AG04449 (cell line): ENCODE measurements at regions not wholly inside any gene's neighbourhood (a gene's known extent, or its start where the extent isn't known, plus 50 kb on each side); places are given as distances from the start of the nearest gene placed in this dataset.

Experiments used
- CTCF ChIA-PET: fragments of 350-600 bp; formaldehyde crosslinking; extraction: SDS; loops from one replicate; lab custom pipeline; 2021; ENCODE audit warnings: antibody characterized with exemption; lab: Yijun Ruan, JAX
- POLR2A ChIA-PET: fragments of 400-600, 350-600 bp; formaldehyde crosslinking; extraction: SDS; loops from one replicate; lab custom pipeline; 2020; ENCODE audit warnings: antibody characterized with exemption, inconsistent platforms; lab: Yijun Ruan, JAX
- DNase-seq: peaks from one replicate; pipeline ENCODE4 v3.0.0-alpha.2; 2010; ENCODE audit warnings: low read depth, low spot score
- H3K4me3 ChIP-seq: 2 replicates; pipeline ENCODE4 v1.5.1; 2011; ENCODE audit warnings: low read depth, mild to moderate bottlenecking, control low read depth, low read length
- TF ChIP-seq, protein P1 (sequence below): IDR thresholded peaks from one replicate; pipeline ENCODE4 v1.5.1; 2011; ENCODE audit warnings: mild to moderate bottlenecking, moderate library complexity, low read length, control low read depth, inconsistent platforms; ENCODE audit not compliant: insufficient read depth; ENCODE audit errors: missing control alignments

DNA sequence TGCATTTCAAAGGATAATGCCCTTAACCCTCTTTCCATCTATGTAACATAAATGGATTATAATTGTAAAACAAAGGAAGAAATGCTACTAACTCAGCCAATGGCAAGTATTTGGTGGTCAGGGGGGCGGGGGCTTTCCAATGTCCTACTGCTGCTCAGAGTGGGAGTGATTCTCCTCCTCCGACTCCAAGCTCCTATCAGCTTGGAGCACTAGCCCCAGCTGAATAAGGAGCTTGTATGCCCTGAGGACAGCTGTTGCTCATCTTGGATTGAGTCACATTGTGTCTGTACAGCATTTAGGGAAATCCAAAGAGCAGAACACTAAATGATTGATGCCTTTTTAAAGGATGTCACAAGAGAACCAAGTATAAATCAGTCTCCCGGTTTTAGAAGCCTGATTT, 105.6 kb upstream of the ZNF521 start:
- H3K4me3 ChIP-seq = no peak overlapping the region
- TF ChIP-seq, protein P1, sequence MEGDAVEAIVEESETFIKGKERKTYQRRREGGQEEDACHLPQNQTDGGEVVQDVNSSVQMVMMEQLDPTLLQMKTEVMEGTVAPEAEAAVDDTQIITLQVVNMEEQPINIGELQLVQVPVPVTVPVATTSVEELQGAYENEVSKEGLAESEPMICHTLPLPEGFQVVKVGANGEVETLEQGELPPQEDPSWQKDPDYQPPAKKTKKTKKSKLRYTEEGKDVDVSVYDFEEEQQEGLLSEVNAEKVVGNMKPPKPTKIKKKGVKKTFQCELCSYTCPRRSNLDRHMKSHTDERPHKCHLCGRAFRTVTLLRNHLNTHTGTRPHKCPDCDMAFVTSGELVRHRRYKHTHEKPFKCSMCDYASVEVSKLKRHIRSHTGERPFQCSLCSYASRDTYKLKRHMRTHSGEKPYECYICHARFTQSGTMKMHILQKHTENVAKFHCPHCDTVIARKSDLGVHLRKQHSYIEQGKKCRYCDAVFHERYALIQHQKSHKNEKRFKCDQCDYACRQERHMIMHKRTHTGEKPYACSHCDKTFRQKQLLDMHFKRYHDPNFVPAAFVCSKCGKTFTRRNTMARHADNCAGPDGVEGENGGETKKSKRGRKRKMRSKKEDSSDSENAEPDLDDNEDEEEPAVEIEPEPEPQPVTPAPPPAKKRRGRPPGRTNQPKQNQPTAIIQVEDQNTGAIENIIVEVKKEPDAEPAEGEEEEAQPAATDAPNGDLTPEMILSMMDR = no peak
- ChIA-PET POLR2A (no interaction called here), CTCF (no interaction called here)
- no peak for DNase-seq

DNA sequence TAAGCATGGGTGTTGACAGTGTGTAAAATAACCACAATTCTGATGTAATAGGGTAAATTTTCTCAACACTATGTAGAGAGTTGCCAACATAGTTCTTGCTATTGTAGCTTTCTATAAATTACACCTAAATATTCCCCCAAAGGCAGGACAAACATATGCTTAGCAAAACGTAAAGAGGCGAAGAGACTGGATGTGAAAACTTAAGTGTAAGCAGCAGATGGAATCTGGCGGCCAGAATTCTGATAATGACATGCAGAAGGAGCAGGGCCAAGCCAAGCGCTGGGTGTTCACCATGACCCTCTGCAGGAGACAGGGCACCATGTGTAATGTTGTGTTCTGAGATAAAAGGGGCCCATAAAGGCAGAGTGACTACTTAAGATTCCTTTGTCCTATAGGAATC, 105.2 kb upstream of the ZNF521 start:
- CTCF ChIA-PET = no interaction called here
- POLR2A ChIA-PET = no interaction called here
- no peak overlapping the region for H3K4me3 ChIP-seq
- TF ChIP-seq, protein P1 = no peak
- no peak for DNase-seq

DNA sequence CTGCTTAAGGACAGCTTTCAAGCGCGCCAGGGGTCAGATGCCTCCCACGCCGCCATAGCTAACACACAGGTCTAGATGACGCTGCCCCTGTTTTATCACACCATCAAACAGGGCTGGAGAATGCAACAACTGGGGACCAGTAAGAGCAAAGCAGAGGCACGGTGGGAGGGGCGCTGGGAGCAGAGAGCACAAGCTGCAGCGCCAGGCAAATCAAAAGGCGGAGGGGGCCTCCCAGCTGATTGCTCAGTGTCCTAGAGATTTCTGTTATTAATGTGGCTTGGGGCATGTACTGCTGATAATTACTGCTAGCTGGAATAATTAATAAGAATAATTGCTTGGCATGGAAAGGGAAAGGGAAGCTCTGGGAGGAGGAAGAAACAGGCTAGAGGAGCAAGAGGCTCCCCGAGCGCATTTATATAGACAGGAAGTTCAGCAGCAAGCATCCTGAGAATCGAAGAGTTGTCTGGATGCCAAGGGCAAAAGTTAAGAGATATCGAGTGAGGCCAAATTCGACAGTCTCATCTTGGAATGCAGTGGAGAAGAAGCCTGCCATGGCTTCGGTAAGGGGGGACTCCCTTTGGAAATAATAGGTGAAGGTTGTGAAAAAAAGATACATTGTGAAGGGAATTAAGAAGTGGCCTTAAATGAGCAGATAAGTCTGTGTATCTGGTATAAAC, 104.5 kb upstream of the ZNF521 start:
- no peak for DNase-seq
- POLR2A ChIA-PET = no interaction called here
- CTCF ChIA-PET = no interaction called here
- no peak overlapping the region for H3K4me3 ChIP-seq
- TF ChIP-seq, protein P1 = no peak

DNA sequence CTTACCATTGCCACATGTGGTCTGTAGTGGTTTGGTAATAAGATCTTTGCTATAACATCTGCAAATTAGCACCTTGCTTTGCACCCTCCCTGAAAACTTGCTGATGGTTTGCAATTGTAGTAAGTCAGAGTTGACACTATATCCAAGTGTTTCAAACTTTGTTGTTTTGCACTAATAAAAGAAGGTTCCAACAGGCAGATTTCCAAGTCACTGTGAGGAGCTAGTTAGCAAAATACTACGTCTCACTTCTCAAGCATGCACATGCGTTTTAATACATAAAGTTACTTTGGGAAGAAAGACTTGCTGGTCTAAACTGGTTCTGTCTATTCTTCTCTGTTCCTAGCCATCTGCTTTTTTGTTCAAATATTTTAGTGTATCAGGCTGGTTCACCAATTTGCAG, 103.7 kb upstream of the ZNF521 start:
- ChIA-PET CTCF (no interaction called here), POLR2A (no interaction called here)
- TF ChIP-seq, protein P1 = no peak
- no peak overlapping the region for H3K4me3 ChIP-seq
- DNase-seq = no peak

DNA sequence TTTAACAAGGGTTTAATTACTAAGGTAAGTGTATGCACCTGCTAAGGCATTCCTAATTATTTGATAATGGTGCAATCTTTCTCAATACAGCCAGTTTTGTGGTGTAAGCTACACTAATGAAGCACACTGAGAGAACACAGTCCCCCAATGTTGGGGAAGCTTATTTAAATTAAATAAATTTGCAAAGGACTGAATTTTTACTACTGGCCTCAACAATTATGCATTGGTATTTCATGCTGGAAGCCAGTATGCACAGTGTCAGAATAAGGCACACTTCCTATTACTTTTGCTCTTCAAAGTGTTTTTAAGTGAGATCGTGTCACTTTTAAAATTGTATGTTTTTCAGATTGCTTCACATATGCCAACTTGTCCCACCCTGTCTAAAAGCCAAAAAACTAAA, 103.2 kb upstream of the ZNF521 start:
- ChIA-PET CTCF (no interaction called here), POLR2A (no interaction called here)
- TF ChIP-seq, protein P1 = no peak
- DNase-seq = no peak
- H3K4me3 ChIP-seq = no peak overlapping the region

DNA sequence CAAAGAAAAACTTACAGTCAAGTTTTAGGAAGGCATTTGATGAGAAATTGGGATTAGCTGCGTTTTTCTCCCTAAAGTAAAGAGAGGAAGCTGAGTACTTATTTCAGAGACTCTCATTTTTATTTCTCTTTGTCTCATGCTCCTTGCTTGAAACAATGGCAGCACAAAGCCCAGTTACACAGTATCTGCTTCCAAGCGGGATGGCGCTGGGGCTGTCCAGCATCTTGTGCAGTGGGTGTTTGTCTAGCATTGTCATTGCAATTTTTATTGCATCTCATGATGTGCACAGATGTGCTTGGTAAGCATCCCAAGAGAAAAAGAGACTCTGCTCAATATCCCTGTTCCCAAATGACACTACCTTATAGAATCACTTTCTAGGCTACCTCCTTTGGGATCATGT, 102.8 kb upstream of the ZNF521 start:
- TF ChIP-seq, protein P1 = no peak
- POLR2A ChIA-PET = no interaction called here
- CTCF ChIA-PET = no interaction called here
- no peak overlapping the region for H3K4me3 ChIP-seq
- DNase-seq = no peak
